Retinal pigment epithelial cell (primary cell): ENCODE measurements at regions not wholly inside any gene's neighbourhood (a gene's known extent, or its start where the extent isn't known, plus 50 kb on each side); places are given as distances from the start of the nearest gene placed in this dataset.

Experiments used
- DNase-seq: peaks from one replicate; pipeline ENCODE4 v3.0.0-alpha.2; 2010; ENCODE audit warnings: low read depth
- H3K4me3 ChIP-seq: 2 replicates; pipeline ENCODE4 v1.5.1; 2011; ENCODE audit warnings: mild to moderate bottlenecking, low read length, control low read depth, moderate library complexity
- TF ChIP-seq, protein P1 (sequence below): conservative IDR thresholded peaks from 2 replicates; pipeline ENCODE4 v1.5.1; 2011; ENCODE audit warnings: low read depth, low read length, control low read depth, inconsistent platforms

DNA sequence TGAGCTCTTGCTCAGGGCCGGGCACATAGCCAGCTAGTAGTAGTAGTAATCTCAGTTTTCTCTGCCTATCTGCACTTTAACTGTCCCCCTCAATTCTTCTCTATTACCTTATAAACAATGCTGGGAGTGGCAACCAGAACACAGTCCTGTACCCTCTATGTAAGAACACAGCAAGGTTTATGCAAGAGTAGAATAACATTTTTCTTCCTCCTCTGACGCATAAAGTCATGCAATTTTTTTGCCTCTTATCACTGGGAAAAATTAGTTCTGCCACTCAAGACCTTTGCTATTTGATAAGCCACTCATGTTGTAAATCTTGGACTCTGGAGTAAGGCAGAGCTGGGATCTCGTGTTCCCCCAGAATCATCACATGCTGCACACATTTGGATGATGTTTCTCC lies 200.7 kb upstream of the SOX11 start:
- no peak overlapping the region for H3K4me3 ChIP-seq
- DNase-seq: no peak
- TF ChIP-seq, protein P1, sequence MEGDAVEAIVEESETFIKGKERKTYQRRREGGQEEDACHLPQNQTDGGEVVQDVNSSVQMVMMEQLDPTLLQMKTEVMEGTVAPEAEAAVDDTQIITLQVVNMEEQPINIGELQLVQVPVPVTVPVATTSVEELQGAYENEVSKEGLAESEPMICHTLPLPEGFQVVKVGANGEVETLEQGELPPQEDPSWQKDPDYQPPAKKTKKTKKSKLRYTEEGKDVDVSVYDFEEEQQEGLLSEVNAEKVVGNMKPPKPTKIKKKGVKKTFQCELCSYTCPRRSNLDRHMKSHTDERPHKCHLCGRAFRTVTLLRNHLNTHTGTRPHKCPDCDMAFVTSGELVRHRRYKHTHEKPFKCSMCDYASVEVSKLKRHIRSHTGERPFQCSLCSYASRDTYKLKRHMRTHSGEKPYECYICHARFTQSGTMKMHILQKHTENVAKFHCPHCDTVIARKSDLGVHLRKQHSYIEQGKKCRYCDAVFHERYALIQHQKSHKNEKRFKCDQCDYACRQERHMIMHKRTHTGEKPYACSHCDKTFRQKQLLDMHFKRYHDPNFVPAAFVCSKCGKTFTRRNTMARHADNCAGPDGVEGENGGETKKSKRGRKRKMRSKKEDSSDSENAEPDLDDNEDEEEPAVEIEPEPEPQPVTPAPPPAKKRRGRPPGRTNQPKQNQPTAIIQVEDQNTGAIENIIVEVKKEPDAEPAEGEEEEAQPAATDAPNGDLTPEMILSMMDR: no peak

DNA sequence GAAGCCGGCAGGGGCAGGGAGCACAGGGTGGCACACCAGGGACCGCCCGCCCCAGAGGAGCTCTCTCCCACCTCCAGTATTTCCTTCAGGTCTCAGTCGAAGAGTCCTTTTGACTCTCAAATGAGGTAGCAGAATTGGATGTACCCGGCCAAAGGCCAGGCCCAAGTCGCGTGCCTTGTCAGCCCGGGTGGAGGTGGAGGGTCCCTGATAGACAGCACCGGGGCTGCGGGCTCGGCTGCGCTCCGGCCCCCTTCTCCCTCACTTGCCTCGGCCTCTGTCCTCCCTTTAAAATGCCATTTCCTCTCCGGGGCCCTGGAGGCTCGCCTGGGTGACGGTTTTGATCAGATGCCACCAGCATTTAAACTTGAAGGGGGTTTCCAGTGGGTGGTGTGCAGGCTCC lies 198.9 kb upstream of the SOX11 start:
- DNase-seq: no peak
- TF ChIP-seq, protein P1: no peak
- no peak overlapping the region for H3K4me3 ChIP-seq

DNA sequence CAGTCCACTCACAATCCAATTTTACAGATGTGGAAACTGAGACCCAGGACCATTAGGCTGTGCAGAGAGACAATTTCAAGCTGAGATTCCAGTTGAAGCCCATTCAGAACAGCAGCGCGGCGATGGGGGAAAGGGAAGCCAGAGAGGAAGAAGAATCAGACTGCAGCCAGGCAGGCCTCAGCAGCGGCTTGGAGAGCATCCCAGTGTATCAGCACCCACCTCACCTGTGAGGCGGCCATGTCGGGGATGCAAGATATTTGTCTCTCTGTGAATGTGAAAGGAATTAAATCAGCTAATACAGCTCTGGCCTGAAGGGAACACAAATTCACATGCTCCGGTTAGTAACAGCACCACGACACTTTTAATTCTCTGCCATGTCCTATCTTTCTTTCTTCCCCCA lies 198.0 kb upstream of the SOX11 start:
- no peak overlapping the region for H3K4me3 ChIP-seq
- no peak for DNase-seq
- TF ChIP-seq, protein P1: no peak

DNA sequence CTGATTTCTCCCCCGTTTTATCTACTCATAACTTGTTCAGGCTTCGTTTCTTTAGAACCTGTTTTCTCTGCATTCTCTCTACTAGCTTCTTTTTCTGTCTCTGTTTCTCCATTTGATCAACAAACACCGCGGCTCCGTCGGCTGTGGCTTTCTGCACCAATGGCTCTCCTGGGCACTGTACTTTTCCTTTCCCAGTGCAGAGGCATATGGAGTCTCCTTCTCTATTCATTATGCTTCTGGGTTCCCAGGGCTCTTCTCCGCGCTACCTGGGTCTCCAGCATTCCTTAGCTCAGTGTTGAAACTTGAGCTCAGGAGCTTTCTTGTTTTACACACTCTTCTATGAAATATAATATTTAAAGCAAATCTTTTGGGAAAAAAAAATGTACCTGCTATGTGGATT lies 196.6 kb upstream of the SOX11 start:
- H3K4me3 ChIP-seq: no peak overlapping the region
- no peak for DNase-seq
- TF ChIP-seq, protein P1: no peak

DNA sequence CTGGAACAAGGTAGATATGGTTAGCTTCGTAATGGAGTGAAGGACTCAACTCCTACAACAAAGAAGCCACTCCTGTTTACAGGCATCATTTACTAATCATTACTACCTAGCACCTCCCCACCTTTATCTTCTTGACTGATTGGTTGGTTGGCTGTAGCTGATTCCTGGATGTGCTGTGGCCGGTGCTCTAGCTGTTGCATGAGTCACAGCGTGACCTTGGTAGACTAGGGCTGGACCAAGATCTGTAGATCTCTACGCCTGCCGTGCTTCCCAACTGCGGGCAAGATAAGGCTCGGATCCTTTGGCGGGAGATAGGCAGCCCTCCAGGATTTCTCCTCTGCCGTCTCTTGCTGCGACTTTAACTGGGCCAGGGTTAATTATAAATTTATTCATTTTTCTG lies 194.3 kb upstream of the SOX11 start:
- H3K4me3 ChIP-seq: no peak overlapping the region
- TF ChIP-seq, protein P1: no peak
- DNase-seq: no peak

DNA sequence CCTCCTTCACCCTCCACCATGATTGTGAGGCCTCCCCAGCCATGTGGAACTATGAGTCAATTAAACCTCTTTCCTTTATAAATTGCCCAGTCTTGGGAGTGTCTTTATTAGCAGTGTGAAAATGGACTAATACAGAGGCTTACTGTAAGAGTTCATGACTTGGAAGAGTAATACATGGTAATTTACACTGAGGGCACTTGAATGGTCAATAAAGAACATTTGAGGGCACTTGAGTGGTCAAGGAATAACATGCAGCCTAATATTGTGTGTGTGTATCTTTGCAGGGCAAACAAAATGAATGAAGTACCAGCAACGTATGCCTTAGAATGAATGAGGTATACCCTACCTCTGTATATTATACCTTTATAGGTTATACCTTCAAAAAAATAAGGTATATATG lies 190.4 kb upstream of the SOX11 start:
- TF ChIP-seq, protein P1: no peak
- H3K4me3 ChIP-seq: no peak overlapping the region
- no peak for DNase-seq

DNA sequence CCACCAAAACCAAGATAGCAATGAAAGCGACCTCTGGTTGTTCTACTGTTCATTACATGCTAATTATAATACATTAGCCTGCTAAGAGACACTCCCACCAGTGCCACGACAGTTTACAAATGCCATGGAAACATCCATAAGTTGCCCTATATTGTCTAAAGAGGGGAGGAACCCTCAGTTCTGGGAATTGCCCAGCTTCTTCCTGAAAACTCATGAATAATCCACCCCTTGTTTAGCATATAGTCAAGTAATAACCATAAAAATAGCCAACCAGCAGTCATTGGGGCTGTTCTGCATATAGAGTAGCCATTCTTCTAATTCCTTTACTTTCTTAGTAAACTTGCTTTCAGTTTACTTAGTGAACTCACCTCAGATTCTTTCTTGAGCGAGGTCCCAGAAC lies 189.8 kb upstream of the SOX11 start:
- H3K4me3 ChIP-seq: no peak overlapping the region
- TF ChIP-seq, protein P1: no peak
- DNase-seq: no peak
